Endodermal cell (in vitro differentiated cells): ENCODE measurements at regions not wholly inside any gene's neighbourhood (a gene's known extent, or its start where the extent isn't known, plus 50 kb on each side); places are given as distances from the start of the nearest gene placed in this dataset.

Experiments
- DNase-seq: peaks from one replicate; pipeline ENCODE4 v3.0.0-alpha.2; 2017
- H3K27ac ChIP-seq: 2 replicates; pipeline ENCODE4 v1.5.1; 2013; ENCODE audit warnings: mild to moderate bottlenecking, low read depth, low read length, moderate library complexity
- H3K27me3 ChIP-seq: 2 replicates; pipeline ENCODE4 v1.6.1; 2013; ENCODE audit warnings: mild to moderate bottlenecking, low read length, moderate library complexity; ENCODE audit not compliant: insufficient read depth, control insufficient read depth, poor library complexity, severe bottlenecking
- H3K36me3 ChIP-seq: 2 replicates; pipeline ENCODE4 v1.7.0; 2013; ENCODE audit warnings: mild to moderate bottlenecking, low read length, moderate library complexity; ENCODE audit not compliant: control insufficient read depth, insufficient read depth
- H3K4me1 ChIP-seq: one replicate; pipeline ENCODE4 v1.7.0; 2013; ENCODE audit warnings: low read length; ENCODE audit not compliant: control insufficient read depth, insufficient read depth
- H3K4me3 ChIP-seq: 2 replicates; pipeline ENCODE4 v1.5.1; 2013; ENCODE audit warnings: mild to moderate bottlenecking, low read length, moderate library complexity
- H3K9ac ChIP-seq: 2 replicates; pipeline ENCODE4 v1.6.1; 2013; ENCODE audit warnings: mild to moderate bottlenecking, low read length, moderate library complexity; ENCODE audit not compliant: poor library complexity, severe bottlenecking; ENCODE audit errors: extremely low read depth
- H3K9me3 ChIP-seq: 2 replicates; pipeline ENCODE4 v1.6.1; 2013; ENCODE audit warnings: mild to moderate bottlenecking, low read length, moderate library complexity; ENCODE audit not compliant: control insufficient read depth
- H3K27ac Mint-ChIP-seq: 2 replicates; pipeline ENCODE4 v1.8.0; 2020; ENCODE audit warnings: mixed read lengths
- H3K27me3 Mint-ChIP-seq: 2 replicates; pipeline ENCODE4 v1.8.0; 2021; ENCODE audit warnings: mild to moderate bottlenecking, mixed read lengths; ENCODE audit not compliant: insufficient read depth
- H3K36me3 Mint-ChIP-seq: 2 replicates; pipeline ENCODE4 v1.8.0; 2020; ENCODE audit warnings: low read depth, mixed read lengths
- H3K4me1 Mint-ChIP-seq: 2 replicates; pipeline ENCODE4 v1.8.0; 2020; ENCODE audit warnings: mixed read lengths
- H3K4me3 Mint-ChIP-seq: 2 replicates; pipeline ENCODE4 v1.8.0; 2020; ENCODE audit warnings: mild to moderate bottlenecking, moderate library complexity, mixed read lengths
- H3K9me3 Mint-ChIP-seq: 2 replicates; pipeline ENCODE4 v1.8.0; 2020; ENCODE audit warnings: mild to moderate bottlenecking, mixed read lengths
- CTCF ChIP-seq: fragments of 200-600 bp; sonication (generic); conservative IDR thresholded peaks from 2 replicates; pipeline ENCODE4 v1.5.0; 2021; ENCODE audit warnings: antibody characterized with exemption, mild to moderate bottlenecking
- WGBS, 2 experiments: methylation state at CpG; one replicate each; pipeline versions ENCODE4 v1.1.5 to v1.1.7; 2013; ENCODE audit warnings: missing lambda C conversion rate in 2 of 2, mixed read lengths in 1 of 2; ENCODE audit not compliant: insufficient coverage in 1 of 2, insufficient read length in 1 of 2; 5-methylcytosine and 5-hydroxymethylcytosine counted together

- Mint-ChIP-seq H3K9me3 (peaks cover 2% of the 10 kb centered on the region), H3K27ac (no peak overlapping the region), H3K4me1 (no peaks in the 10 kb centered on the region), H3K27me3 (peaks cover 1% of the 10 kb centered on the region), H3K36me3 (no peaks in the 10 kb centered on the region), H3K4me3 (no peak overlapping the region)
- Histone ChIP-seq H3K27ac (no peak overlapping the region), H3K27me3 (no peaks in the 10 kb centered on the region), H3K4me1 (no peaks in the 10 kb centered on the region), H3K4me3 (no peak overlapping the region), H3K9ac (no peak overlapping the region), H3K9me3 (no peaks in the 10 kb centered on the region), H3K36me3 (no peaks in the 10 kb centered on the region)
- no peak for DNase-seq
- no peak for TF ChIP-seq CTCF
These were observed 366.7 kb upstream of the MAP3K7 start for GRCh38 chr6:90953405-90954161.

- Mint-ChIP-seq H3K36me3 (no peaks in the 10 kb centered on the region), H3K27me3 (peaks cover 7% of the 10 kb centered on the region), H3K9me3 (peaks cover 2% of the 10 kb centered on the region), H3K4me1 (no peaks in the 10 kb centered on the region), H3K27ac (no peak overlapping the region), H3K4me3 (no peak overlapping the region)
- H3K27me3 ChIP-seq, result no peaks in the 10 kb centered on the region
- WGBS, 2 experiments, result 90 to 93% methylated on average over 2 of the region's 2 CpGs
- H3K4me3 ChIP-seq, result no peak overlapping the region
- no peak for DNase-seq
- H3K9me3 ChIP-seq, result no peaks in the 10 kb centered on the region
- H3K36me3 ChIP-seq, result no peaks in the 10 kb centered on the region
- no peak for TF ChIP-seq CTCF
- H3K9ac ChIP-seq, result no peak overlapping the region
- H3K27ac ChIP-seq, result no peak overlapping the region
- H3K4me1 ChIP-seq, result no peaks in the 10 kb centered on the region
These were observed 365.3 kb upstream of the MAP3K7 start for GRCh38 chr6:90952176-90952575.

- Mint-ChIP-seq H3K9me3 (no peaks in the 10 kb centered on the region), H3K4me3 (no peak overlapping the region), H3K27me3 (peaks cover 7% of the 10 kb centered on the region), H3K27ac (no peak overlapping the region), H3K36me3 (no peaks in the 10 kb centered on the region), H3K4me1 (peaks cover 13% of the 10 kb centered on the region)
- H3K27me3 ChIP-seq, result no peaks in the 10 kb centered on the region
- no peak overlapping the region for H3K4me3 ChIP-seq
- no peak for DNase-seq
- no peaks in the 10 kb centered on the region for H3K36me3 ChIP-seq
- peaks cover 10% of the 10 kb centered on the region for H3K4me1 ChIP-seq
- no peak for TF ChIP-seq CTCF
- no peak overlapping the region for H3K9ac ChIP-seq
- no peaks in the 10 kb centered on the region for H3K9me3 ChIP-seq
- WGBS, 2 experiments, result 93 to 95% methylated on average over 8 to 9 of the region's 9 CpGs
- H3K27ac ChIP-seq, result no peak overlapping the region
These were observed 361.7 kb upstream of the MAP3K7 start for GRCh38 chr6:90948540-90948939.
